ENCODE measurements at regions not wholly inside any gene's neighbourhood (a gene's known extent, or its start where the extent isn't known, plus 50 kb on each side); places are given as distances from the start of the nearest gene placed in this dataset.

DNA sequence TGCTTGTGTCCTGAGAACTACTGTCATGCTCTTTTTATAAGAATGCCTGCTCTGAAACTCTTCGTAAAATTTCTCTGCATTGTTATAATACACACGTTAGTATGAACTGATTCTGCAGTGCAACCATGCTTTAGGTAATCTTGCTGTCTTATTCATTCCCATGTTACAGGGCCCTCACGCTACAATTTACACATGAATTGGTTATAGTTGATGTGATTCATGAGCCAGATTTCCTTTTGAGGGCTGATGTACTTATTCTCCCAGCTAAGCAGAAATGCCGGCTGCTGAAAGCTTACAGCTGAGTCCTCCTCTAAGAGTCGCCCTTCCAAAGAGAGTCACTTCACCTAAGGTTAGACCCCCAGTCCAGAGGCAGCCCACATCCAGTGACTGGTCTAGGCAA, 233.5 kb upstream of the PCSK5 start:
- Histone ChIP-seq H3K9me3 (peaks cover 0 to 9% (median 0%) of the 10 kb centered on the region in 4 donors), H3K4me1 (no peaks in the 10 kb centered on the region), H3K27me3 (no peaks in the 10 kb centered on the region), H3K4me3 (no peak overlapping the region), H3K36me3 (no peaks in the 10 kb centered on the region), H3K27ac (no peak overlapping the region)
- TF ChIP-seq POLR2A (IDR thresholded peaks at IDR 0.05) (no peak), EP300 (IDR thresholded peaks at IDR 0.05) (no peak), POLR2AphosphoS5 (IDR thresholded peaks at IDR 0.05) (no peak)
- TF ChIP-seq, protein P1, sequence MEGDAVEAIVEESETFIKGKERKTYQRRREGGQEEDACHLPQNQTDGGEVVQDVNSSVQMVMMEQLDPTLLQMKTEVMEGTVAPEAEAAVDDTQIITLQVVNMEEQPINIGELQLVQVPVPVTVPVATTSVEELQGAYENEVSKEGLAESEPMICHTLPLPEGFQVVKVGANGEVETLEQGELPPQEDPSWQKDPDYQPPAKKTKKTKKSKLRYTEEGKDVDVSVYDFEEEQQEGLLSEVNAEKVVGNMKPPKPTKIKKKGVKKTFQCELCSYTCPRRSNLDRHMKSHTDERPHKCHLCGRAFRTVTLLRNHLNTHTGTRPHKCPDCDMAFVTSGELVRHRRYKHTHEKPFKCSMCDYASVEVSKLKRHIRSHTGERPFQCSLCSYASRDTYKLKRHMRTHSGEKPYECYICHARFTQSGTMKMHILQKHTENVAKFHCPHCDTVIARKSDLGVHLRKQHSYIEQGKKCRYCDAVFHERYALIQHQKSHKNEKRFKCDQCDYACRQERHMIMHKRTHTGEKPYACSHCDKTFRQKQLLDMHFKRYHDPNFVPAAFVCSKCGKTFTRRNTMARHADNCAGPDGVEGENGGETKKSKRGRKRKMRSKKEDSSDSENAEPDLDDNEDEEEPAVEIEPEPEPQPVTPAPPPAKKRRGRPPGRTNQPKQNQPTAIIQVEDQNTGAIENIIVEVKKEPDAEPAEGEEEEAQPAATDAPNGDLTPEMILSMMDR (IDR thresholded peaks at IDR 0.05), result no peak
- intact Hi-C loops (cut with DNase I; ENCODE audit: low total_unique reads), result no loop called here
- 66 to 79% (median 68%) methylated on average over 5 of the region's 5 CpGs for WGBS, 5 donors
- DNase-seq, result no peak

DNA sequence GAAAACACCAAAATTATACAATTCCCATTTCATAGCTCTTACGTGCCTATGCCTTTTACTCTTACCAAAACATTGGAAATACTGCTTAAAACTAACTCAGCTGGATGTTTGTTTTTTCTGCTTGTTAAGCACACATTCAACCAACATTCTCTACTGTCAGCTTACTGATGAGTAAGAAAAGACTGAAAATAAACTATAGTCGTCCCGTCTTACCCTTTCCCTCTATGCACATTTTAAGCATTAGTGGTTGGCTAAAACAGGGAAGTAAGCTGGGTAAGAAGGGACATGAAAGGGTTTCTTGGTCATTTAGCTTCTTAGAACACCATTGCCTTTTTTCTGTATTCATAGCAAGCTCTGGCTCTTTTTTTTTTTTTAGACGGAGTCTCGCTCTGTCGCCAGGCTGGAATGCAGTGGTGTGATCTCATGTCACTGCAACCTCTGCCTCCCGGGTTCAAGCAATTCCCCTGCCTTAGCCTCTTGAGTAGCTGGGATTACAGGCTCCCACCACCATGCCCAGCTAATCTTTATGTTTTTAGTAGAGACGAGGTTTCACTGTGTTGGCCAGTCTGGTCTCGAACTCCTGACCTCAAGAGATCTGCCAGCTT, 232.1 kb upstream of the PCSK5 start:
- Histone ChIP-seq H3K27ac (no peak overlapping the region), H3K36me3 (no peaks in the 10 kb centered on the region), H3K4me3 (no peak overlapping the region), H3K9me3 (peaks cover 0 to 9% (median 0%) of the 10 kb centered on the region in 4 donors), H3K27me3 (no peaks in the 10 kb centered on the region), H3K4me1 (no peaks in the 10 kb centered on the region)
- DNase-seq, result no peak
- TF ChIP-seq EP300 (IDR thresholded peaks at IDR 0.05), result no peak
- TF ChIP-seq, protein P1 (IDR thresholded peaks at IDR 0.05), result no peak
- TF ChIP-seq POLR2A (IDR thresholded peaks at IDR 0.05), result no peak
- no peak for TF ChIP-seq POLR2AphosphoS5 (IDR thresholded peaks at IDR 0.05)
- intact Hi-C loops (cut with DNase I; ENCODE audit: low total_unique reads), result no loop called here
- WGBS, 5 donors, result 52 to 58% (median 57%) methylated on average over 8 to 9 of the region's 9 CpGs

DNA sequence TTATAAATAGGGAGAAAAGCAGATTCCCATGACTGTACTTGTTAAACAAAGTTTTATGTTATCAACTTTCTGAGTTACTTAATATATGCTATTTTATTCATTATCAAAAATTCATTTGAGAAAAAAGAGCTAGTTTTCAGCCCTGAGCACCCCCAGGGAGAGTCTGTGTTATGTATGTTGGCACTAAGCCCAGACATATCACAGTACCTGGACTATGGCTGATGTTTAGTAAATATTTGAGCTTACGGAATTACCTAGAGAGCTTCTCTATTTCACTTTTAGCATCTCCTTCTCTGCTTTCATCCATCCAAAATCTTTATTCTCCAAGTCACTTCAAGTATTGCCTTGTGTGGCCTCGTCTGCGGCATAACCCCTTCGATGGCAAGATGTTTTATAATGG, 225.9 kb upstream of the PCSK5 start:
- Histone ChIP-seq H3K9me3 (no peaks in the 10 kb centered on the region), H3K36me3 (no peaks in the 10 kb centered on the region), H3K4me1 (peaks cover 0 to 5% (median 0%) of the 10 kb centered on the region in 4 donors), H3K4me3 (no peak overlapping the region), H3K27me3 (no peaks in the 10 kb centered on the region), H3K27ac (no peak overlapping the region)
- peak in 1 of 2 donors; percentile 59 for DNase-seq
- TF ChIP-seq, protein P1 (IDR thresholded peaks at IDR 0.05), result no peak
- no peak for TF ChIP-seq POLR2A (IDR thresholded peaks at IDR 0.05)
- TF ChIP-seq POLR2AphosphoS5 (IDR thresholded peaks at IDR 0.05), result no peak
- TF ChIP-seq EP300 (IDR thresholded peaks at IDR 0.05), result no peak
- intact Hi-C loops (cut with DNase I; ENCODE audit: low total_unique reads), result no loop called here
- 47 to 73% (median 55%) methylated on average over 4 of the region's 4 CpGs for WGBS, 5 donors

GRCh38 chr9:75666856-75667554, 223.5 kb upstream of the PCSK5 start:
- WGBS, 5 donors, result 61 to 71% (median 68%) methylated on average over 10 of the region's 10 CpGs
- TF ChIP-seq, protein P1 (IDR thresholded peaks at IDR 0.05), result no peak
- TF ChIP-seq POLR2A (IDR thresholded peaks at IDR 0.05) (no peak), EP300 (IDR thresholded peaks at IDR 0.05) (no peak), POLR2AphosphoS5 (IDR thresholded peaks at IDR 0.05) (no peak)

More at GRCh38 chr9:75666856-75667554, 223.5 kb upstream of the PCSK5 start:
- no peaks in the 10 kb centered on the region for H3K36me3 ChIP-seq
- intact Hi-C loops (cut with DNase I; ENCODE audit: low total_unique reads), result no loop called here
- no peaks in the 10 kb centered on the region for H3K9me3 ChIP-seq
- no peak overlapping the region for H3K4me3 ChIP-seq
- no peak overlapping the region for H3K27ac ChIP-seq
- H3K4me1 ChIP-seq, result peaks cover 0 to 5% (median 0%) of the 10 kb centered on the region in 4 donors
- no peaks in the 10 kb centered on the region for H3K27me3 ChIP-seq
- DNase-seq, result no peak

Data from stomach (tissue), 8 donors.